ENCODE measurements at regions not wholly inside any gene's neighbourhood (a gene's known extent, or its start where the extent isn't known, plus 50 kb on each side); places are given as distances from the start of the nearest gene placed in this dataset.
"Not testable (repeated sequence)": the region's sequence is repeated elsewhere in the genome, so short reads cannot be mapped to it uniquely, and the experiment has no call there.

DNA sequence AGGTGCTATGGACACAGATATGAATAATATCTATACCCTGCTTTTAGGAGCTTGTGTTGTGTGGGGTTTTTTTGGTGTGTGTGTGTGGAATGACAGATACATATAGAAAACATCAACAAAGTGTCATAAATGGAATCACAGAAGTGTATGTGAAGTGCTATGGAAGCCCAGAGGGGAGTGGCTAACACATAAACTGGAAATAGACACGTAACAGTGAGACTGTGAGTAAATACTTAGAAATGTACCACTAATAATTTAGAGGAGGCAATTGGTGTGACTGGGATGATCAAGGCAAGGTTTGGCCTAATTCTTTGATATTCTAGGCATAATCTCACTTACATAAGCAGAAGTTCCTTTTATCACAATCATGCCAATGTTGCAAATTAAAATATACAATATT lies 169.3 kb upstream of the TENM4 start:
- Histone ChIP-seq H3K27me3 (ENCODE audit: control insufficient read depth in 2 of 2, insufficient read depth in 2 of 2, low read length in 2 of 2) (no peaks in the 10 kb centered on the region), H3K9me3 (replicated peaks; ENCODE audit: control insufficient read depth, insufficient read depth, low read length) (peaks cover 3% of the 10 kb centered on the region), H2AFZ (ENCODE audit: low read depth, low read length) (no peak overlapping the region), H3K4me3 (replicated peaks in 1 of 3; ENCODE audit: insufficient read depth in 1 of 3, low read depth in 1 of 3, low read length in 3 of 3) (no peak overlapping the region), H3K79me2 (ENCODE audit: control insufficient read depth, insufficient read depth, low read length) (no peaks in the 10 kb centered on the region), H3K9me1 (replicated peaks; ENCODE audit: control insufficient read depth, extremely low read depth, insufficient read depth, low read length) (no peaks in the 10 kb centered on the region), H3K4me1 (ENCODE audit: control insufficient read depth, extremely low read depth, insufficient read depth, low read length) (no peaks in the 10 kb centered on the region), H3K9ac (replicated peaks; ENCODE audit: extremely low read depth, insufficient read depth, low read length) (no peak overlapping the region), H3K4me2 (ENCODE audit: insufficient read depth, low read length) (no peak overlapping the region), H3K27ac (ENCODE audit: insufficient read depth, low read depth, low read length) (no peak overlapping the region), H3K36me3 (ENCODE audit: control insufficient read depth in 2 of 2, extremely low read depth in 1 of 2, insufficient read depth in 2 of 2, low read length in 2 of 2) (no peaks in the 10 kb centered on the region), H4K20me1 (replicated peaks; ENCODE audit: control insufficient read depth, extremely low read depth, insufficient read depth, low read length) (no peaks in the 10 kb centered on the region)
- dilution Hi-C loops (cut with MboI; ENCODE audit: extremely low pct_ligation_motif_present, low sequenced_read_pairs), result no loop called here
- TF ChIP-seq FOS (IDR thresholded peaks at IDR 0.05; ENCODE audit: borderline replicate concordance, insufficient read depth, low read length) (no peak), POLR2AphosphoS5 (IDR thresholded peaks at IDR 0.05; ENCODE audit: insufficient read depth, low read depth, low read length) (no peak), GATA2 (IDR thresholded peaks at IDR 0.05; ENCODE audit: insufficient read depth, insufficient read length, low read depth, low read length) (no peak)
- intact Hi-C loops (cut with micrococcal nuclease), result no loop called here
- POLR2A ChIA-PET, result no interaction called here
- DNase-seq (ENCODE audit: low read depth, low spot score) (no peak), FAIRE-seq (no peak)
- BruUV-seq (replicated peaks), result no TSS peak
- CTCF ChIA-PET, result no interaction called here

GRCh38 chr11:79609511-79609910 lies 168.7 kb upstream of the TENM4 start:
- FAIRE-seq, result no peak

GRCh38 chr11:79606461-79606860 lies 165.6 kb upstream of the TENM4 start:
- H3K9me3 ChIP-seq (replicated peaks; ENCODE audit: control insufficient read depth, insufficient read depth, low read length); H3K4me2 ChIP-seq (ENCODE audit: insufficient read depth, low read length); H3K79me2 ChIP-seq (ENCODE audit: control insufficient read depth, insufficient read depth, low read length); BruUV-seq (replicated peaks); H3K9ac ChIP-seq (replicated peaks; ENCODE audit: extremely low read depth, insufficient read depth, low read length); H3K36me3 ChIP-seq (ENCODE audit: control insufficient read depth in 2 of 2, extremely low read depth in 1 of 2, insufficient read depth in 2 of 2, low read length in 2 of 2); H3K27me3 ChIP-seq (ENCODE audit: control insufficient read depth in 2 of 2, insufficient read depth in 2 of 2, low read length in 2 of 2); intact Hi-C loops (cut with micrococcal nuclease); H3K9me1 ChIP-seq (replicated peaks; ENCODE audit: control insufficient read depth, extremely low read depth, insufficient read depth, low read length); H3K27ac ChIP-seq (ENCODE audit: insufficient read depth, low read depth, low read length); H3K4me1 ChIP-seq (ENCODE audit: control insufficient read depth, extremely low read depth, insufficient read depth, low read length); dilution Hi-C loops (cut with MboI; ENCODE audit: extremely low pct_ligation_motif_present, low sequenced_read_pairs); DNase-seq (ENCODE audit: low read depth, low spot score); POLR2A ChIA-PET; H2AFZ ChIP-seq (ENCODE audit: low read depth, low read length); CTCF ChIA-PET; FAIRE-seq; H3K4me3 ChIP-seq (replicated peaks in 1 of 3; ENCODE audit: insufficient read depth in 1 of 3, low read depth in 1 of 3, low read length in 3 of 3); H4K20me1 ChIP-seq (replicated peaks; ENCODE audit: control insufficient read depth, extremely low read depth, insufficient read depth, low read length): not testable (repeated sequence)

More at GRCh38 chr11:79609511-79609910, 168.7 kb upstream of the TENM4 start:
- Histone ChIP-seq H2AFZ (ENCODE audit: low read depth, low read length) (no peak overlapping the region), H3K4me1 (ENCODE audit: control insufficient read depth, extremely low read depth, insufficient read depth, low read length) (no peaks in the 10 kb centered on the region), H3K9me1 (replicated peaks; ENCODE audit: control insufficient read depth, extremely low read depth, insufficient read depth, low read length) (no peaks in the 10 kb centered on the region), H3K9me3 (replicated peaks; ENCODE audit: control insufficient read depth, insufficient read depth, low read length) (peaks cover 3% of the 10 kb centered on the region), H3K9ac (replicated peaks; ENCODE audit: extremely low read depth, insufficient read depth, low read length) (no peak overlapping the region), H4K20me1 (replicated peaks; ENCODE audit: control insufficient read depth, extremely low read depth, insufficient read depth, low read length) (no peaks in the 10 kb centered on the region), H3K79me2 (ENCODE audit: control insufficient read depth, insufficient read depth, low read length) (no peaks in the 10 kb centered on the region), H3K27me3 (ENCODE audit: control insufficient read depth in 2 of 2, insufficient read depth in 2 of 2, low read length in 2 of 2) (no peaks in the 10 kb centered on the region), H3K4me2 (ENCODE audit: insufficient read depth, low read length) (no peak overlapping the region), H3K4me3 (replicated peaks in 1 of 3; ENCODE audit: insufficient read depth in 1 of 3, low read depth in 1 of 3, low read length in 3 of 3) (no peak overlapping the region), H3K36me3 (ENCODE audit: control insufficient read depth in 2 of 2, extremely low read depth in 1 of 2, insufficient read depth in 2 of 2, low read length in 2 of 2) (no peaks in the 10 kb centered on the region), H3K27ac (ENCODE audit: insufficient read depth, low read depth, low read length) (no peak overlapping the region)
- no peak for DNase-seq (ENCODE audit: low read depth, low spot score)
- dilution Hi-C loops (cut with MboI; ENCODE audit: extremely low pct_ligation_motif_present, low sequenced_read_pairs) (no loop called here), intact Hi-C loops (cut with micrococcal nuclease) (no loop called here)
- ChIA-PET CTCF (no interaction called here), POLR2A (no interaction called here)
- TF ChIP-seq EZH2 (IDR thresholded peaks at IDR 0.05; ENCODE audit: borderline replicate concordance, low read depth, low read length, severe bottlenecking) (no peak), GATA2 (IDR thresholded peaks at IDR 0.05; ENCODE audit: insufficient read depth, insufficient read length, low read depth, low read length) (no peak), FOS (IDR thresholded peaks at IDR 0.05; ENCODE audit: borderline replicate concordance, insufficient read depth, low read length) (no peak), POLR2AphosphoS5 (IDR thresholded peaks at IDR 0.05; ENCODE audit: insufficient read depth, low read depth, low read length) (no peak)
- TF ChIP-seq, protein P1, sequence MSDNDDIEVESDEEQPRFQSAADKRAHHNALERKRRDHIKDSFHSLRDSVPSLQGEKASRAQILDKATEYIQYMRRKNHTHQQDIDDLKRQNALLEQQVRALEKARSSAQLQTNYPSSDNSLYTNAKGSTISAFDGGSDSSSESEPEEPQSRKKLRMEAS (IDR thresholded peaks at IDR 0.05; ENCODE audit: insufficient read depth, insufficient read length), result no peak
- no TSS peak for BruUV-seq (replicated peaks)
